HG03457 (cell line): ENCODE measurements at regions not wholly inside any gene's neighbourhood (a gene's known extent, or its start where the extent isn't known, plus 50 kb on each side); places are given as distances from the start of the nearest gene placed in this dataset.

ENCODE experiments used
- ATAC-seq: cut with Tn5 transposase; IDR thresholded peaks from one replicate; pipeline ENCODE4 v1.9.1; 2021; ENCODE audit warnings: moderate number of reproducible peaks; ENCODE audit not compliant: unreplicated experiment

- ATAC-seq: no peak
Measured at GRCh38 chr13:76538004-76538403, 348.2 kb downstream of the KCTD12 start.

DNA sequence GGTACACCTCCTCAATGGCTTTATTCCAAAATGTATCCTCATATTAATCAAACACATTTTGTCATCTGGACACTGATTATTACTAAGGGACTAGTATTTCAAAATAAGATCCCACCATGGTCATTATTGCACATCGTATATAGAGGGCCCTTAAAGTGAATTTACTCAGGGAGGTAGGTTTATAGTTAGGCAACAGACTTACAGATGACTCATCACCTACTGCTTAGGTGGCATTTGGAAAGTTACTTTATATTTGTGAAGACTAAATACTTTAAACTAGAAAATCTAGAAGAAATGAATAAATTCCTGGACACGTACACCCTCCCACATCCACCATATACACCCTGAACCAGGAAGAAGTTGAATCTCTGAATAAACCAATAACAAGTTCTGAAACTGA is 353.0 kb downstream of the KCTD12 start:
- ATAC-seq: no peak

DNA sequence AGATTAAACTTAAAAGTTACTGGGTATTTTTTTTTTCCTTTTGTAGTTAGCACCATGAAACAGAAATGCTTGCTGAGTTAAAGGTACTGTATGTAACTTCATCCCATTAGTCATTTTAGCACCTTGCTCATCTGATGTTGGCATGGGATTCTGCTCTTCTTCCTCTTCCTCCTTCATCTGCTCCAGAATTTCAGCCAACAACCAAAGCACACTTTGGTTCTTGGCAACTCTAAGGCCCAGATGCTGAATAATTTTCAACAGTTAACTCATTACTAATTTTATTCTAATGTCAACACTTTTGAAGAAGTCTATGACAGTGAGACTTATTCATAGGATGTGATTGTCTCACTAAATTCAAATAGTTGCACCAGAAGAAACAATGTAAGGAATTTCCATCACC is 359.2 kb downstream of the KCTD12 start:
- ATAC-seq: no peak

- no peak for ATAC-seq
Measured at GRCh38 chr13:76523740-76524340, 362.4 kb downstream of the KCTD12 start.

GRCh38 chr13:76522083-76522755 is 364.0 kb downstream of the KCTD12 start:
- ATAC-seq: no peak

GRCh38 chr13:76519685-76520084 is 366.5 kb downstream of the KCTD12 start:
- ATAC-seq: no peak

DNA sequence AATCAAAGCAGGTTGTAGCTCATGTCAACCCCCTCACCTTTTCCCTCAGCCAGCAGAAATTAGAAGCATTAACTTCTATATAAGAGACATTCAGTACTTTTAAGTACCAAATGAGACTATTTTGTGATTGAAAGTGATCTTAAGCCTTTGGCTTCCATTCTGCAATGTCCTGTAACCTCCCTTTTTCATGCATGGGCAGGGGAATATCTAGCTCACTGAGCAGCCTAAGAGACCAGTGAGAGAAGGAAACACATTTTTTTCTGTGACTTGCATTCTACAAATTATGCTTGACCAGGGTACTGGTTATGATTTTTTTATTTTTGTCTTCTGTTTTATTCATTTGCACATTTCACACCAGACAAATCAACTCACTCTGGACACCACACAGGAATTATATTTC is 369.6 kb downstream of the KCTD12 start:
- no peak for ATAC-seq

- no peak for ATAC-seq
Measured at GRCh38 chr13:76516013-76516412, 370.2 kb downstream of the KCTD12 start.

DNA sequence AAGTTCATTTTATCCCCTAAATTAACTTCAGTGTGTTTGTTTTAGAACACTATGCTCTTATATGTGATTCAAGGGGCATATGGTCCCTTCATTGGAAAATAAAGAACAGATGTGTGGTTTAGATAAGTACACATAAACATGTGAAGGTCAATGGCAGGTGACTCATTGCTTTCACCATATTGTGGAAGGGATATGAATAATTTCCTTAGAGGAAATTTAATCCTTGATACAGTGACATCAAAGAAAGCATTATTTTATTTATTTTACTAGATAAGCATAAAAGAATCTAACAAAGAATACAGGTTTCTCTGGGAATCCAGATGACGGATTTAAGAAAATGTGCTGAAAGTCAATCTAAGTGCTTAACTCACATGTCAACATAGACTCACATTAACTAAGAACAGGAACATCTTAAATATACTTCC is 373.5 kb downstream of the KCTD12 start:
- no peak for ATAC-seq

GRCh38 chr13:76505437-76505836 is 380.8 kb downstream of the KCTD12 start:
- ATAC-seq: no peak

DNA sequence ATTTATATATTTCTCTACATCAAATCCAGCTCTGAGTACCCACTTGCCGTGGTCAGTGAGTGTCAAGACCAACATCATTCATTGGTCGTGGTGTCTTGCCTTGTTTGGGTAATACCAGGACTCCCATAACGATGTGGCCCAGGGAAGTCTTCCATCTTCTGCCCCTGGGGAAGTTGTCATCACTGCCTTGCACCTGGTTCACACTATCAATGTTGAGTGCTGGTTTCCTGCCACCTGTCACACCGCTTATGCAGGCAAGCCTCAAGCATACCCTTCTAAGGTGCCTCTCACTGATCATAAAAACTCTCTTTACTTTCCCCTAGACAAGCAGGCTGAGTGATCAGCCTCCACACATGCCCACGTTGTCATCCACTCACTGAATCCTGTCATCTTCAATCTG is 382.4 kb downstream of the KCTD12 start:
- no peak for ATAC-seq

DNA sequence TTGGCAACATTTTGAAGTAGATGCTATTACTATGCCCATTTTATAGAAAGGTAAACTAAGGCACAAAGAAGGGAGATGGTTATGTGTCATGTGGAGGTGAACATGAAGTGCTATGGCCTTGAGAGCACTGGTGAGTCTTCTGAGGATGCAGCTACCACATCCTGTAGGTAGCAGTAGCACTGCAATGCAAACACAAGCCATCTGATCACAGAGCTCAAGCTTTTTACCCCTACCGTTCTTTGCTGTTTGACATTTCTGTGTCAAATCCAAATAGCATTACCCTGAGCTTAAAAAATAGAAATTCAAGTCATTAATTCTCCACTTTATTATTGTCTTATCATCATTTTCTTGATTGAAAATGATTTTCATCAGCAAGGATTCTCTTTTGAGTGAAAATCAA is 382.9 kb downstream of the KCTD12 start:
- ATAC-seq: no peak

- no peak for ATAC-seq
Measured at GRCh38 chr13:76500894-76501293, 385.3 kb downstream of the KCTD12 start.

DNA sequence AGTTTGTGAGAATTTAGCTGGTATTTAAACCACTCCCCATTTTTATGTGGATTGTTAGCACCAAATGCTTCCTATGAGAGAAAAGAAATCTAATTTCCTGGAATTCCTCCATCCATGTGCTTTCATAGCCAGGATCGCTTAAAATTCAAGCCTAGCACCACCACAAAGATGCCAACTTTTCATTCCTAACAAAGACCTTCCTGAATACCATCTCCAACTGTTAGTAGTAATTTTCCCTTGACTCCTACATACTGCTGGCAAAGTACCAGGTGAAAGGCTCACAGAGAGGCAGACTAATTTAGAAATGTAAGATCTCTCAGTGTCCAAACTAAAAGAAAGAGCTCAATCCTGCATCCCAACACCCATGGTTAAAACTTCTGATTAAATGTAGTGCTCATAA is 386.3 kb downstream of the KCTD12 start:
- no peak for ATAC-seq

- no peak for ATAC-seq
Measured at GRCh38 chr13:76489274-76489673, 396.9 kb downstream of the KCTD12 start.

DNA sequence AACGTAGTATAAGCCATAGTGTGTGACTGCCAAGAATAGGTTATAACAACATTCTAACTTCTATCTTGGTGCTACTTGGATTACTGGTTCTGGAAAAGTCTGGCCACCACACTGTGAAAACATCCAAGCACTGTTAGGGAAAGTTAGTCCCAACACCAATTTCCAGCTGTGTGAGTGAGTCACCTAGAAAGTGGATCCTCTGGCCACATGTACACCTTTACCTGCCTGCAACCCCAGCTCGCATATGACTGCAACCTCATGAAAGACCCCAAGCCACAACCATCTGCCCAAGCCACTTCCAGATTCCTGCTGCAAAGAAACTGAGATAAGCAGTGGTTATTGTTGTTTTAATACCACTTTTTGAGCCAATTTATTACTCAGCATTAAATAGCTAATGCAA is 404.5 kb downstream of the KCTD12 start:
- no peak for ATAC-seq

DNA sequence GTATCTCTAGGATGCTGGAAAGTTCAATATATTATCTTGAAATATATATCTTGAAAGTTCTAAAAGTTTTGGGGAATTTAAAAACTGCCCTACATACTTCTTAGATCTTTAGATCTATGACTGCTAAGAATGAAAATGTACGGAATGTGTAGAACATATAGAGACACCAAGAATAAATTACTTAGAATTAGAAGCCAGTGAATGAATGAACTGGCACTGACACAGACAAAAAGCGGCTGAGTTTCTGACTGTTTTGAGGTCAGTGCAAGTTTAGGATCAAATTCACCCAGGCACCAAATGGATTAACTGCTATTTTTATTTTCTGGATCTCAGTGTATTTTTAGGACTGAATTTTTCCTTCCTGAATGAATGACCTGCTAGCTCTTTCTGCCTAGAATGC is 411.2 kb downstream of the KCTD12 start:
- ATAC-seq: no peak

- ATAC-seq: no peak
Measured at GRCh38 chr13:76474356-76474755, 411.8 kb downstream of the KCTD12 start.

DNA sequence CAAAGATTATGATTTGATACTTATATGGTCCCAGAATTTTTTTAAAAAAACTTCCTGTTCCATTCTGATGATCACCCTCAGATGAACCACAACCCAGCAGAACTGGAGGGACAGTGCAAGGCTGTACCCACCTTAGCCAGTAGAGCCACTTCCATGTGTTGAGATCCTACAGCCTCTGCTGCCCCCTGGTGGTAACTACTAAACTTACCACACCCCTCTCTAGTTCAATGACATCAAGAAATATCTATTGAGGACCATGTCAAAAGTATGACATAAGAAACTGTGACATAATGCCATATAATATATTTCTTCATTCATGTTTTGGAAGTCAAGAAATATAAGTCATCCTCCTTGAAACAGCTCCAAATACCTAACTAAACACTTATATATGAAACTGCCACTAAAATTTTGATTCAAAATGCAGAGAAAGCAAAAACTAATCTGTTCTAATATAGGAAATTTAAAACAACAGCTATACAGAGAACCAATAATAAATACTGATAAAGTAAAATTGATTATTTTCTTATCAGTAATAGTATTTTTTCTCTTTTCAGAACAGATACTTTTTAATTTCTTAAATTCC is 412.6 kb downstream of the KCTD12 start:
- ATAC-seq: peak; percentile 100

DNA sequence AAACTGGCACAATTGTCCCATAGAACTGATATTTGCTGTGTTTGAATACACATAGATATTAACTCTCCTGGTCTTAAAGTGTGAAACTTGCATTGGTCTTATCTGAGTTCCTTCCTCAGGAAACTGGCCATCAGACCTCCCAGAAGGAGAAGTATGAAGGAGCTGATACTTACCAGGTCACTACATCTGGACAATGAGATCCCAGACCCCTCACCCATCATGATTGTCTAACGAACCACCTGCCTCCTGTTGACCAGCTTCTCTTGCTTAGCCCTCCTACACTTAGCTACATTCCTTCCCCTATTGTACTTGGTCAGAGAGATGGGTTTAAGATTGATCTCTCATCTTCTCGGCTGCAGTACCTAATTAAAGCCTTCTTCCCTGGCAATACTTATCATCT is 413.3 kb downstream of the KCTD12 start:
- ATAC-seq: no peak

DNA sequence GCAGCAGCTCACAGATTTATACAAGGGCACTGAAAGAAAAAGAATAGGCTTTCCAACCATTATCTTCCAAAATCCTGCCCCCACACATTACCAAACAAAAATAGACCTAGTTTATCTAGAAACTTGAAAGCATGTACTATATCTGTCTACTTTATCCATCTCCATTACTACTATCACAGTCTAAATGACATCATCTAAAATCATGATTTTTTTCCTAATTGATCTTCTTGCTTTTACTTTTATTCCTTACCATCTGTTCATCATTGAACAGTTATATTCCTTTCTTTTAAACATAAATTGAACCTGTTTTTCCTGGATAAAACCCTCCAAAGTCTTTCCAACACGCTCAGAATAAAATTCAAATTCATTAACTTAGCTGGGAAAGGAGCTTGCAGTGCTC is 414.7 kb downstream of the KCTD12 start:
- ATAC-seq: no peak

DNA sequence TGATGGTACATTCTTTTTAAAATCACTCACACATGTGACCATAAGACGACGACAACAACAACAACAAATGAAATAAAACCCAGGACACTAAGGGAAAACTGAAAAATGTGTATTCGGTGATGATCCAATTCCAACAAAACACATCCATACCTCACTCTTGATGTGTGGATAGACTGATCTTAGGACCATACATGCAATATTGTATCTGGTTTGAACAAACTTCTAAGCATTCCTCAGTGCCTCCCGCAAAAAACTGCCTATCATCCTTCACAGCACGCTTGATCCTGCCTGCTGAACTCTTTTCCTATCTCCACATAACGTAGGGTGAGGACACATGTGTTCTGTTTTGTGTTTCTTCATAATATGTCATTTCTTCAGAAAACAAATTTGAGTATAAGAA is 415.2 kb downstream of the KCTD12 start:
- ATAC-seq: no peak

GRCh38 chr13:76466043-76466442 is 420.2 kb downstream of the KCTD12 start:
- ATAC-seq: no peak
